ENCODE measurements at regions not wholly inside any gene's neighbourhood (a gene's known extent, or its start where the extent isn't known, plus 50 kb on each side); places are given as distances from the start of the nearest gene placed in this dataset.

DNA sequence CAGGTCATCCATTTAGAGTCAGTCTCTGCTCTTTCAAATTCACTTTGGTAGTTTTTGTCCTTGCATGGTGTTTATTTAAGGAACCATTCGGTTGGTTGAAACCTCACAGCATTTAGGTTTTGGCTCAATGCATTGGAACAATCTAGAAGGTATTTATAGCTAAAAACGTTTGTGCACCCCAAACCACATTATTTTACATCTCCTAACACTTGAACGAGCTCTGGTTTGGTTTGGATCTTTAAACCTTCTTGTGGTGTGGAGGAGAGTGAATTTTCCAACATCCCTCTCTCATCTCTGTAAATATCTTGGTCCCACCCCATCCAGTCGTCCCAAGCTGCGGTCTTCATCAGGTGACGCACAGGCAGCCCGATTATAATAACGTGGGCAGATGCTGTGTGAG is 287.9 kb downstream of the LPIN1 start:
- TF ChIP-seq, protein P1, sequence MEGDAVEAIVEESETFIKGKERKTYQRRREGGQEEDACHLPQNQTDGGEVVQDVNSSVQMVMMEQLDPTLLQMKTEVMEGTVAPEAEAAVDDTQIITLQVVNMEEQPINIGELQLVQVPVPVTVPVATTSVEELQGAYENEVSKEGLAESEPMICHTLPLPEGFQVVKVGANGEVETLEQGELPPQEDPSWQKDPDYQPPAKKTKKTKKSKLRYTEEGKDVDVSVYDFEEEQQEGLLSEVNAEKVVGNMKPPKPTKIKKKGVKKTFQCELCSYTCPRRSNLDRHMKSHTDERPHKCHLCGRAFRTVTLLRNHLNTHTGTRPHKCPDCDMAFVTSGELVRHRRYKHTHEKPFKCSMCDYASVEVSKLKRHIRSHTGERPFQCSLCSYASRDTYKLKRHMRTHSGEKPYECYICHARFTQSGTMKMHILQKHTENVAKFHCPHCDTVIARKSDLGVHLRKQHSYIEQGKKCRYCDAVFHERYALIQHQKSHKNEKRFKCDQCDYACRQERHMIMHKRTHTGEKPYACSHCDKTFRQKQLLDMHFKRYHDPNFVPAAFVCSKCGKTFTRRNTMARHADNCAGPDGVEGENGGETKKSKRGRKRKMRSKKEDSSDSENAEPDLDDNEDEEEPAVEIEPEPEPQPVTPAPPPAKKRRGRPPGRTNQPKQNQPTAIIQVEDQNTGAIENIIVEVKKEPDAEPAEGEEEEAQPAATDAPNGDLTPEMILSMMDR (IDR thresholded peaks at IDR 0.05), result no peak
- TF ChIP-seq POLR2A (IDR thresholded peaks at IDR 0.05), result no peak
- H3K4me1 ChIP-seq, result peaks cover 15% of the 10 kb centered on the region
- 83 to 86% methylated on average over 8 of the region's 8 CpGs for WGBS, 2 donors

DNA sequence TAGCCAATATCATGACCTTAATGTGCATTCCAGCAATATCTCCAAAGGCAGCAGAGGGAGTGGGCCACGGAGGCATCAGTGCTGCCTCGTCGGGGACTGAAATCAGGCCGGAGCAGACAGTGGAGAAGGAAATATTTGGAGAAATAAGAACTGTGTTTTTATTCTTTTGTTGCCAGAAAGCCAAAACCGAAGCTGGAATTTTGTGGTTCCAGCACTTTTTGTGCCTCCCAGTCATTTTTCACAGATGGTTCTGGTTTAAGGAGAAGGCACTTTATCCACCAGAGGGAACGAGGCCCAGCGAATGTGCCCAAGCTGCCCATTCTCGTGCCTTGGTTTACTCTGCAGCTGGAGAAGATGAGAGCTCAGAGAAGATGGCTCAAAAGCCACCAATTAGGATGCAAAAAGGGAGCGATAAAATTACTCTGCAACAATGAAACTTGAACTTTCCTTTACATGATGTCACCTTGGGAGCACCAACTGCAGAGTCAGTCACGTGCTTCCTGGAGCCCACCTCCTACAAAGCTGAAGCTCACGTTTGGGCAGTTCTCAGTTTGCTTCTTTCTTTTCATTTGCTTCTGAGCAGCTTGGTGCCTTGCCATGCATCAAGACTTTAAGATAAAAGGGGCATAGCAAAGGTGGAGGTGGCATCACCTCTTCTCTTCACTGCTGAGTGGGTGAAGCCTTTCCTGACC is 288.7 kb downstream of the LPIN1 start:
- Histone ChIP-seq H3K36me3 (ENCODE audit: low read depth, missing control alignments) (no peaks in the 10 kb centered on the region), H3K27ac (no peak overlapping the region), H3K27me3 (no peaks in the 10 kb centered on the region), H3K4me3 (no peak overlapping the region), H3K4me1 (peaks cover 15% of the 10 kb centered on the region), H3K9me3 (no peaks in the 10 kb centered on the region)
- TF ChIP-seq, protein P1 (IDR thresholded peaks at IDR 0.05), result no peak
- TF ChIP-seq POLR2A (IDR thresholded peaks at IDR 0.05), result no peak
- intact Hi-C loops (cut with DNase I; ENCODE audit: low total_unique reads), result no loop called here
- no peak for DNase-seq
- 46 to 49% methylated on average over 11 of the region's 11 CpGs for WGBS, 2 donors

More for the DNA sequence above, 287.9 kb downstream of the LPIN1 start:
- DNase-seq, result no peak
- Histone ChIP-seq H3K4me3 (no peak overlapping the region), H3K9me3 (no peaks in the 10 kb centered on the region), H3K27me3 (no peaks in the 10 kb centered on the region), H3K27ac (no peak overlapping the region), H3K36me3 (ENCODE audit: low read depth, missing control alignments) (no peaks in the 10 kb centered on the region)
- intact Hi-C loops (cut with DNase I; ENCODE audit: low total_unique reads), result no loop called here

DNA sequence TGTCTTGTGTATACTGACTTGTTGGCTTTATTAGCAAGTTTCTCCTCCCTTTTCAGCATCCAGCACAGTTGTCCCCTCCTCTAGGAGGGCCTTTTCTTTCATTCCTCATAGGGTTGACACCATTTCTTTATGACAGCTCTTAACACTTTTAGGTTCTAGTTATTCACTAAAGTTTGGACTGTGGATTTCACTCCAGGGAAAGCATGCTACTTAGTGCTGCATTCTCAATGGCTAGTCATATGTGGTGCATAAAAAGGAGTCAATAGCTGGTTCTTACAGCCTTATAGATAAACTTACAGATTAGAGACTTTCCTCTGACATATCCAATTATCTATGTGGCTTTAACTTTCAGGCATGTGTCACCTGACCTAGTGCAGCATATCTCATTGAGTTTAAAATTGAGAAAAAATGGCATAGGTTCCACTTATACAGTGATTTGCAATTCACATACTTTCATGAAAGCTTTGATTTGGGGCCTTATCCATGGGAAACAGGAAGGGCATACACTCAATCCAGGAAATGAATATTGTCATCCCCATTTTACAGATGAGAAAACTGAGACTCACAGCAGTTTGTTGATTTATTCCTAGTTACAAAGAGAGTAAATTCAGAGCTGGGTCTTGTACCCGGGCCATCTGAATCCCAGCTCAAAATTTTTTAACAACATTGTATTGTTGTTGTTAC is 289.7 kb downstream of the LPIN1 start:
- no peaks in the 10 kb centered on the region for H3K36me3 ChIP-seq (ENCODE audit: low read depth, missing control alignments)
- no peak for DNase-seq
- H3K27me3 ChIP-seq, result no peaks in the 10 kb centered on the region
- peaks cover 15% of the 10 kb centered on the region for H3K4me1 ChIP-seq
- intact Hi-C loops (cut with DNase I; ENCODE audit: low total_unique reads), result no loop called here
- no peak overlapping the region for H3K4me3 ChIP-seq
- 88 to 95% methylated on average over 1 of the region's 1 CpG for WGBS, 2 donors
- H3K27ac ChIP-seq, result no peak overlapping the region
- no peaks in the 10 kb centered on the region for H3K9me3 ChIP-seq
- TF ChIP-seq, protein P1 (IDR thresholded peaks at IDR 0.05), result no peak
- no peak for TF ChIP-seq POLR2A (IDR thresholded peaks at IDR 0.05)

DNA sequence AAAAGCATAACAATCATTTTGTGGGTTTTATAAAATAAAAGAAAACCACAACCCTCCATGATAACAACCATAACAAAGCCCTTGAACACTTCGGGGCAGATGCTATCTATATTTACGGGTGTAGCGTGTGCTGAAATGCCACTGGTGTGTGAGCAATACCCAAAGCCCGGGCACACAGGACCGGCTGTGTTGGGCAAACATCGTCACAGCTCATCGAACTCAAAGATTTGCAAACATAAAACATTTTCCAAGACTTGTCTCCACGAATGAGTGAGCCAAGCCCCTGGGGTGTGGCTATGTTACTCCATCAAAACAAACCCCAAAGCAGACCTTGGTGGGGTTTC is 290.2 kb downstream of the LPIN1 start:
- DNase-seq, result no peak
- no peaks in the 10 kb centered on the region for H3K27me3 ChIP-seq
- no peak overlapping the region for H3K4me3 ChIP-seq
- intact Hi-C loops (cut with DNase I; ENCODE audit: low total_unique reads), result no loop called here
- H3K27ac ChIP-seq, result no peak overlapping the region
- H3K4me1 ChIP-seq, result peaks cover 15% of the 10 kb centered on the region
- no peaks in the 10 kb centered on the region for H3K36me3 ChIP-seq (ENCODE audit: low read depth, missing control alignments)
- H3K9me3 ChIP-seq, result no peaks in the 10 kb centered on the region
- WGBS, 2 donors, result 90 to 93% methylated on average over 8 of the region's 8 CpGs
- no peak for TF ChIP-seq POLR2A (IDR thresholded peaks at IDR 0.05)
- TF ChIP-seq, protein P1 (IDR thresholded peaks at IDR 0.05), result no peak

DNA sequence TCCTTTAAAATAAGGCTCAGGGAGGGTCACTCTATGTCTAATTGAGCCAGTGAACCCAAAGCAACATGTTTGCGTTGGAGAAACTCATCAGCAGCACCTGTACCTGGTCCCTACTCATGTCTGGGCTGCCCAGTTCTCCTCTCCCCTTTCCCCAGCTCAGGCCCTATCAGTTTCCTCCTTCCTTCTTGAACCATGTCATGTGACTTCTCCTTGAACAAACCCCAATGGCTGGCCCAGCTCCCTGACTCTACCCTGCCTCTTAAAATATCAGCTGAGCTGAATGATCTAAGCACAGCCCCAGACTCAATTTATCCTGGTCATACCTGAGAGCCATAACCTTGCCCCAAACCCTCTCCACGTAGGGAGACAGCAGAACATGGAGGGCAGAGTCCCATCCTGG is 290.9 kb downstream of the LPIN1 start:
- 88 to 98% methylated on average over 1 to 2 of the region's 2 CpGs for WGBS, 2 donors
- intact Hi-C loops (cut with DNase I; ENCODE audit: low total_unique reads), result no loop called here
- no peak for TF ChIP-seq POLR2A (IDR thresholded peaks at IDR 0.05)
- TF ChIP-seq, protein P1 (IDR thresholded peaks at IDR 0.05), result no peak

More for the DNA sequence above, 290.9 kb downstream of the LPIN1 start:
- H3K4me1 ChIP-seq, result peaks cover 10% of the 10 kb centered on the region
- H3K9me3 ChIP-seq, result no peaks in the 10 kb centered on the region
- no peak overlapping the region for H3K4me3 ChIP-seq
- H3K36me3 ChIP-seq (ENCODE audit: low read depth, missing control alignments), result no peaks in the 10 kb centered on the region
- H3K27me3 ChIP-seq, result no peaks in the 10 kb centered on the region
- no peak overlapping the region for H3K27ac ChIP-seq
- no peak for DNase-seq
